Vagina (tissue), 2 donors: ENCODE measurements at regions not wholly inside any gene's neighbourhood (a gene's known extent, or its start where the extent isn't known, plus 50 kb on each side); places are given as distances from the start of the nearest gene placed in this dataset.

Source experiments
- DNase-seq, 2 donors: peaks; one replicate each; pipeline ENCODE4 v3.0.0-alpha.2; 2017; ENCODE audit errors: extremely low spot score in 2 of 2
- H3K27ac ChIP-seq: fragments of 200-600 bp; sonication (generic); one replicate; pipeline ENCODE4 v1.5.1; 2019
- H3K27me3 ChIP-seq: fragments of 200-600 bp; sonication (generic); one replicate; pipeline ENCODE4 v1.5.1; 2019
- H3K36me3 ChIP-seq, 2 donors: fragments of 200-600 bp; sonication (generic); one replicate each; pipeline ENCODE4 v1.5.1; 2017 to 2019
- H3K4me1 ChIP-seq: fragments of 200-600 bp; sonication (generic); one replicate; pipeline ENCODE4 v1.5.1; 2019
- H3K4me3 ChIP-seq, 2 donors: fragments of 200-600 bp; sonication (generic); 1 replicate in 1 of 2; 2 replicates in 1 of 2; pipeline ENCODE4 v1.5.1; 2016 to 2019
- H3K9me3 ChIP-seq: fragments of 200-600 bp; sonication (generic); one replicate; pipeline ENCODE4 v1.5.1; 2019
- POLR2A ChIP-seq, 2 donors: fragments of 450-650 bp; IDR thresholded peaks; one replicate each; pipeline ENCODE4 v1.6.1; 2017; ENCODE audit warnings: antibody characterized with exemption in 2 of 2, mild to moderate bottlenecking in 2 of 2, moderate library complexity in 2 of 2
- POLR2AphosphoS5 ChIP-seq, 2 donors: sonication (generic); formaldehyde crosslinking; IDR thresholded peaks; one replicate each; pipeline ENCODE4 v1.9.0; 2017; ENCODE audit warnings: antibody characterized with exemption in 2 of 2, mild to moderate bottlenecking in 2 of 2, low read depth in 1 of 2; ENCODE audit not compliant: insufficient read depth in 1 of 2
- intact Hi-C: fragments of 100-400 bp; cut with DNase I; formaldehyde crosslinking; loops from one replicate; pipeline ENCODE4 v1.15.1; 2023
- TF ChIP-seq, protein P1 (sequence below), 3 experiments: fragments of 450-650 bp in 2 of 3; fragments of 200-600 bp in 1 of 3; sonication (generic) in 1 of 3; IDR thresholded peaks; one replicate each; pipeline ENCODE4 v1.5.1; 2017 to 2019; ENCODE audit warnings: antibody characterized with exemption in 3 of 3, mild to moderate bottlenecking in 2 of 3, moderate library complexity in 2 of 3

DNA sequence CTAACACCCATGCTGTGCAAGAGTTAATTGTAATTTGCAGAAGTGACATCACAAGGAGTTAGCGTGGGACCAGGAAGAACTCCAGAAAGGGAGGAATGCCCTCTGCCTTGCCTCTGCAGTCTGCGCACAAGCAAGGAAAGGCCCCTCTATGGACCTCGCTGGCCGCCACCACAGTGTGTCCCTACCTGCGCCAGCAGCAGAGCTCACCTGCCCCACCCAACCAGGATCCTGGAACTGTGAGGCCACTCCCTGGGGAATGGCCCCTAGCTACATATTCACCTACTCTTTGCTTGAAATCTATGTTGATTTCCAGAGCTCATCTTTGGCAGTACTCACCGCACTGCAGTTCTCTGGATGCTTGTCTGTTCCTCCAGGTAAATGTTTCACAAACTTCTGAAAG, 72.0 kb upstream of the MTNR1B start:
- Histone ChIP-seq H3K4me1 (no peaks in the 10 kb centered on the region), H3K4me3 (no peak overlapping the region), H3K36me3 (no peaks in the 10 kb centered on the region), H3K27ac (no peak overlapping the region), H3K9me3 (no peaks in the 10 kb centered on the region), H3K27me3 (no peaks in the 10 kb centered on the region)
- TF ChIP-seq POLR2AphosphoS5 (IDR thresholded peaks at IDR 0.05; ENCODE audit: insufficient read depth in 1 of 2, low read depth in 1 of 2) (no peak), POLR2A (IDR thresholded peaks at IDR 0.05) (no peak)
- TF ChIP-seq, protein P1, sequence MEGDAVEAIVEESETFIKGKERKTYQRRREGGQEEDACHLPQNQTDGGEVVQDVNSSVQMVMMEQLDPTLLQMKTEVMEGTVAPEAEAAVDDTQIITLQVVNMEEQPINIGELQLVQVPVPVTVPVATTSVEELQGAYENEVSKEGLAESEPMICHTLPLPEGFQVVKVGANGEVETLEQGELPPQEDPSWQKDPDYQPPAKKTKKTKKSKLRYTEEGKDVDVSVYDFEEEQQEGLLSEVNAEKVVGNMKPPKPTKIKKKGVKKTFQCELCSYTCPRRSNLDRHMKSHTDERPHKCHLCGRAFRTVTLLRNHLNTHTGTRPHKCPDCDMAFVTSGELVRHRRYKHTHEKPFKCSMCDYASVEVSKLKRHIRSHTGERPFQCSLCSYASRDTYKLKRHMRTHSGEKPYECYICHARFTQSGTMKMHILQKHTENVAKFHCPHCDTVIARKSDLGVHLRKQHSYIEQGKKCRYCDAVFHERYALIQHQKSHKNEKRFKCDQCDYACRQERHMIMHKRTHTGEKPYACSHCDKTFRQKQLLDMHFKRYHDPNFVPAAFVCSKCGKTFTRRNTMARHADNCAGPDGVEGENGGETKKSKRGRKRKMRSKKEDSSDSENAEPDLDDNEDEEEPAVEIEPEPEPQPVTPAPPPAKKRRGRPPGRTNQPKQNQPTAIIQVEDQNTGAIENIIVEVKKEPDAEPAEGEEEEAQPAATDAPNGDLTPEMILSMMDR (IDR thresholded peaks at IDR 0.05): no peak
- no peak for DNase-seq
- intact Hi-C loops: no loop called here

GRCh38 chr11:92902417-92902816, 67.0 kb upstream of the MTNR1B start:
- DNase-seq: no peak
- intact Hi-C loops: no loop called here
- H3K4me3 ChIP-seq: no peak overlapping the region
- H3K27ac ChIP-seq: no peak overlapping the region
- H3K27me3 ChIP-seq: no peaks in the 10 kb centered on the region
- H3K4me1 ChIP-seq: no peaks in the 10 kb centered on the region
- TF ChIP-seq POLR2AphosphoS5 (IDR thresholded peaks at IDR 0.05; ENCODE audit: insufficient read depth in 1 of 2, low read depth in 1 of 2) (no peak), POLR2A (IDR thresholded peaks at IDR 0.05) (no peak)
- TF ChIP-seq, protein P1 (IDR thresholded peaks at IDR 0.05): no peak
- no peaks in the 10 kb centered on the region for H3K36me3 ChIP-seq
- H3K9me3 ChIP-seq: no peaks in the 10 kb centered on the region

GRCh38 chr11:92907671-92908070, 61.8 kb upstream of the MTNR1B start:
- TF ChIP-seq POLR2AphosphoS5 (IDR thresholded peaks at IDR 0.05; ENCODE audit: insufficient read depth in 1 of 2, low read depth in 1 of 2): no peak
- TF ChIP-seq, protein P1 (IDR thresholded peaks at IDR 0.05): no peak
- no peak for TF ChIP-seq POLR2A (IDR thresholded peaks at IDR 0.05)
- no peak overlapping the region for H3K27ac ChIP-seq
- intact Hi-C loops: no loop called here

GRCh38 chr11:92909214-92909613, 60.2 kb upstream of the MTNR1B start:
- H3K36me3 ChIP-seq: no peaks in the 10 kb centered on the region
- H3K27me3 ChIP-seq: no peaks in the 10 kb centered on the region
- TF ChIP-seq POLR2AphosphoS5 (IDR thresholded peaks at IDR 0.05; ENCODE audit: insufficient read depth in 1 of 2, low read depth in 1 of 2) (no peak), POLR2A (IDR thresholded peaks at IDR 0.05) (no peak)
- TF ChIP-seq, protein P1 (IDR thresholded peaks at IDR 0.05): no peak
- no peak overlapping the region for H3K27ac ChIP-seq
- no peaks in the 10 kb centered on the region for H3K9me3 ChIP-seq
- H3K4me3 ChIP-seq: no peak overlapping the region
- intact Hi-C loops: no loop called here
- no peaks in the 10 kb centered on the region for H3K4me1 ChIP-seq
- no peak for DNase-seq

More at GRCh38 chr11:92907671-92908070, 61.8 kb upstream of the MTNR1B start:
- no peak for DNase-seq
- no peak overlapping the region for H3K4me3 ChIP-seq
- no peaks in the 10 kb centered on the region for H3K27me3 ChIP-seq
- no peaks in the 10 kb centered on the region for H3K9me3 ChIP-seq
- no peaks in the 10 kb centered on the region for H3K36me3 ChIP-seq
- H3K4me1 ChIP-seq: no peaks in the 10 kb centered on the region

- H3K4me3 ChIP-seq: no peak overlapping the region
- H3K9me3 ChIP-seq: no peaks in the 10 kb centered on the region
- no peaks in the 10 kb centered on the region for H3K36me3 ChIP-seq
- no peak for DNase-seq
- no peaks in the 10 kb centered on the region for H3K4me1 ChIP-seq
- TF ChIP-seq, protein P1 (IDR thresholded peaks at IDR 0.05): no peak
- no peak for TF ChIP-seq POLR2AphosphoS5 (IDR thresholded peaks at IDR 0.05; ENCODE audit: insufficient read depth in 1 of 2, low read depth in 1 of 2)
- no peak for TF ChIP-seq POLR2A (IDR thresholded peaks at IDR 0.05)
- no peaks in the 10 kb centered on the region for H3K27me3 ChIP-seq
- intact Hi-C loops: no loop called here
- no peak overlapping the region for H3K27ac ChIP-seq
Observed at GRCh38 chr11:92911478-92911877, 58.0 kb upstream of the MTNR1B start.
